HG02852 (cell line): ENCODE measurements at regions not wholly inside any gene's neighbourhood (a gene's known extent, or its start where the extent isn't known, plus 50 kb on each side); places are given as distances from the start of the nearest gene placed in this dataset.
"Not testable (repeated sequence)": the region's sequence is repeated elsewhere in the genome, so short reads cannot be mapped to it uniquely, and the experiment has no call there.

ENCODE experiments used
- ATAC-seq: cut with Tn5 transposase; IDR thresholded peaks from one replicate; pipeline ENCODE4 v1.9.1; 2021; ENCODE audit warnings: mild to moderate bottlenecking, moderate library complexity; ENCODE audit not compliant: unreplicated experiment

DNA sequence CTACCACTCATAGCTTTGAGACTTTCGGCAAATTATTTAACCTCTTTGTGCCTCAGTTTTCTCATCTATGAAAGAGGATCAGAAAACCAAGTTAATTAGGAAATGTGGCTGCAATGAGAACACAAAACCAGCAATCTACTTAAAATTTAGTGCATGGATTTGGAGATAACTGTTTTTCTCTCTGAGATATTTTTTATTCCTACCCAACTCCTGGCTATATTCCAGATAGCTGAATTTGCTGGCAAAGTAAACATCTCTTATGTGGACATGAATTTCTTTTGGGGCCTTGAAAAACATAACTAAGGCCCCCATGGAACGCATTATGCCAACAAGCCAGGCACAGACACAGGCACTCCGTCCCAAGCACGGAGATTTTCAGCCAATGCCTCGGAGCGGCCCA is 53.4 kb upstream of the FOXN3 start:
- ATAC-seq = no peak

DNA sequence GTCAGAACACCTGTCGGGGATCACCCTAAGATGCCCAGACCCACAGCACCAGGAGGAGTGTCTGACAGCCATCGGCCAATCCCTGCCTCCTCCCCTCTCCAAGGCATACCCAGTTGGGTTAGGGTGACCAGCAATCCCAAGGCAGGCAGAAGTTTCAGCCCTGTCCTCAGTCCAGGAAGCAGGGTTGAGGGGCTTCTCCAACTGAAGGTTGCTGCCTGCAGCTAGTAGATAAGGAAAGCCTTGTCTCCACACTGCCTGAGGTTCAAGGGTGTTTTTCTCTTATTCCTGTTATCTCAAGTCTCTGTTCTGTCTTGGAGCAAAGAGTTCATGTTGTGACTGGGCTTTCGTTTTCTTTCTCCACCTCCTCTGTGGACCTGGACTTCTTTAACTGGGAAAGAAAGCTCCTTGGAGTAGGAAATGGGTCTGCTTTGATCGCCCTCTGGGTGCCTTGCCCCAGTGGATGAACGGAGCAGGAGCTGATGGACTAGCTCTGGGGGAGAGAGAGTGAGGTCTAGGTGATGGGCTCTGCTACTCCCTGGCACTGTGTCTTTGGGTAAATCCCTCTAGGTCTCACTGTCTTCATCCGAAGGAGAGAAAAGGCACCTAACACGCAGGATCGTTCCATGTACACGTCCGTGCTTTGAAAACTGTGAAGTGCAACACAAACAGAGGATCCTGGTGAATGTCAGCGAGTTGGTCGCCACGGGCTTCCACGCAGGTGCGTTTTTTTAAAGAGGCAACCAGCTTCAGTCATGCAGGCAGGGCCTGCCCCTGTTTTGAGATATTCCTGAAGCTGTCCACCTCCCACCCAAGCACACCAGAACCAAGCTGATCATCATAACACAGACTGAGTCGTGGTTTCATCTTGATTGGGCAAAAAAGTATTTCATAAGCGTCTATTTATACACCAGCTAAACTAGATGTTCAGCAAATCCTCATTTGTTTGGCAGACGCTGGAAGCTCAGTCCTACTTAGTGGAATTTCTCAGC is 52.5 kb upstream of the FOXN3 start:
- ATAC-seq = no peak

DNA sequence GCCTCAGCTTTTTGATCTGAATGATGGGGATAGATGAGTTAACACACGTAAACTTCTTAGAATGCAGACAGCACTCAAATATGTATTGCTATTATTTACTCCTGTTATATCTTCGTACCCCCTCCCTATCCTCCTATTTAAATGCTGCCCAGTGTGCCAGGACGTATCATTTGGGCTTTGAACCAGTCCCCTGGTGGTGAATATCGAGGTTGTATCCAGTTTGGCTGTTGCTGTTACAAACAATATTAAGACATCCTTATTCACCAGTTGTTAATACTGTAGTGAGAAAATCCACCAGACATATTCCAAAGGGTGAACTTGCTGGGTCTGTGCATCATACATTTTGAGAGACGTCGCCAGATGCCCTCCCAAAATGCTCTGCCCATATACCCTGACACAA is 51.5 kb upstream of the FOXN3 start:
- no peak for ATAC-seq

DNA sequence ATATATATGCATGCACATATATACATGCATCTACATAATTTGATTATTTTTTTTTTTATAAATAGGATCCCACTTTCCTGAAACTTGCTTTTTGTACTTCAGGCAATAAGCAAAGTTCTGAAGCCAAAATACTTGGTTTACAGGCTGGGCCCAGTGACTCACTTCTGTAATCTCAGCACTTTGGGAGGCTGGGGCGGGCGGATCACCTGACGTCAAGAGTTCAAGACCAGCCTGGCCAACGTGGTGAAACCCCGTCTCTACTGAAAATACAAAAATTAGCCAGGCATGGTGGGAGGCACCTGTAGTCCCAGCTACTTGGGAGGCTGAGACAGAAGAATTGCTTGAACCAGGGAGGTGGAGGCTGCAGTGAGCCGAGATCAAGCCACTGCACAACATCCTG is 51.0 kb upstream of the FOXN3 start:
- ATAC-seq = not testable (repeated sequence)

DNA sequence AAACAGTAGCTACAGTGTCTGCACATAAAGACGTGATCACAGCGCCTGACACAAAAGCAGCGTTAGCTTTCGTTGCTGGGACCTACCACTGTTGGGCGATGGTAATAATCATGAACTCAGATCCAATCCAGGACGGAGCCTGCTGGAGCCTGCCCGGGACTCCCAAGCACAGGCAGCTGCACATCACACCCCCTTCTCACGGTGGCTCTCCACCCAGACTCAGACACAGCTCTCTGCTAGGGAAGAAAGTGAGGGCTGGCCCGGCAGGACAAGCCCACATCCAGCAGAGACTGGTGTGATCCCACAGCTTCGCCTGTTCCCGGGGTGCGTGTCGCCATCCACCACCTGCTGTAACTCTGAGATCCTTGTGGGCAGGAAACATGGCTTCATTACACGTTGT is 49.9 kb upstream of the FOXN3 start:
- ATAC-seq = no peak
